ENCODE measurements at regions not wholly inside any gene's neighbourhood (a gene's known extent, or its start where the extent isn't known, plus 50 kb on each side); places are given as distances from the start of the nearest gene placed in this dataset.

GRCh38 chr10:126851414-126852108 is 53.7 kb upstream of the DOCK1 start:
- TF ChIP-seq, protein P1, sequence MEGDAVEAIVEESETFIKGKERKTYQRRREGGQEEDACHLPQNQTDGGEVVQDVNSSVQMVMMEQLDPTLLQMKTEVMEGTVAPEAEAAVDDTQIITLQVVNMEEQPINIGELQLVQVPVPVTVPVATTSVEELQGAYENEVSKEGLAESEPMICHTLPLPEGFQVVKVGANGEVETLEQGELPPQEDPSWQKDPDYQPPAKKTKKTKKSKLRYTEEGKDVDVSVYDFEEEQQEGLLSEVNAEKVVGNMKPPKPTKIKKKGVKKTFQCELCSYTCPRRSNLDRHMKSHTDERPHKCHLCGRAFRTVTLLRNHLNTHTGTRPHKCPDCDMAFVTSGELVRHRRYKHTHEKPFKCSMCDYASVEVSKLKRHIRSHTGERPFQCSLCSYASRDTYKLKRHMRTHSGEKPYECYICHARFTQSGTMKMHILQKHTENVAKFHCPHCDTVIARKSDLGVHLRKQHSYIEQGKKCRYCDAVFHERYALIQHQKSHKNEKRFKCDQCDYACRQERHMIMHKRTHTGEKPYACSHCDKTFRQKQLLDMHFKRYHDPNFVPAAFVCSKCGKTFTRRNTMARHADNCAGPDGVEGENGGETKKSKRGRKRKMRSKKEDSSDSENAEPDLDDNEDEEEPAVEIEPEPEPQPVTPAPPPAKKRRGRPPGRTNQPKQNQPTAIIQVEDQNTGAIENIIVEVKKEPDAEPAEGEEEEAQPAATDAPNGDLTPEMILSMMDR (IDR thresholded peaks at IDR 0.05), result no peak
- TF ChIP-seq POLR2AphosphoS5 (IDR thresholded peaks at IDR 0.05) (no peak), POLR2A (IDR thresholded peaks at IDR 0.05) (no peak), EP300 (IDR thresholded peaks at IDR 0.05) (no peak)
- 76 to 91% (median 88%) methylated on average over 7 of the region's 7 CpGs for WGBS, 5 donors
- H3K36me3 ChIP-seq, result no peaks in the 10 kb centered on the region
- H3K27ac ChIP-seq, result no peak overlapping the region
- peaks cover 0 to 1% (median under 1%) of the 10 kb centered on the region in 4 donors for H3K9me3 ChIP-seq
- H3K4me3 ChIP-seq, result no peak overlapping the region
- intact Hi-C loops (cut with DNase I; ENCODE audit: low total_unique reads), result no loop called here
- H3K4me1 ChIP-seq, result no peaks in the 10 kb centered on the region
- DNase-seq, result peak in 1 of 2 donors; percentile 36
- no peaks in the 10 kb centered on the region for H3K27me3 ChIP-seq

DNA sequence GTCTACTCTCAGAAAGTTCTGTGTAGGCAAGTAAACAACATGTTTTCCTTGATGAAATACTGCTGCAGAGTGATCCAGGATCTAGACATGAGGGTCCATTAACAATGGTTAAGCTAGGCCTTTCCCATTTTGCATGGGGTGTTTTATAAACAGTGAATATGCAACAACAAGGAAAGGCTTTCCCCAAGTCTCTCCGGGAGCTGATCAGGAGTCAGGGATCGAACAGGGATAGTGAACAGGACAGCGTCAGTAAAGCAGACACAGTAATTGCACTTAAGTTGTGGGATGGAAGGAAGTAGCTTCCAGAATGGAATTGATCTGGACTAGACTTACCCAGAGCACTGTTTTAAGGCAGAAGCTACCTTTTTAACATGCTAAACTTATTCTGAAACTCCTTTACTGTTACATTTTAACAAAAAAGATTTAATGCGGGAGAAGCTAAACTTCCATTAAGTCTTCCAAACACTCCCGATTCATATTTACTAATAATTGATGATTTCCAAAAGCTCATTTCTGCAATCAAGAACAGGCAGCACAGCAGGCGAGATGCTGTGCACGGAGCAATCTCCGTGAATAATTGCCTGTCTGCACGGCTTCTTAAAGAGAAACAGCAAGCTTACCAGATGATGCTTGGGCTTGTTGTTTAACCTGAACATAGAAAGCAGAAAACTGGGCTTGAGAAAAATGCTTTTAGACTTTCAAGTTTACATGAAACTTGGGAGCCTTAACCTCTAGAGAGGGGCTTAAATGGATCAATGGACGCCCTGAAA is 50.3 kb upstream of the DOCK1 start:
- intact Hi-C loops (cut with DNase I; ENCODE audit: low total_unique reads), result no loop called here
- Histone ChIP-seq H3K4me1 (no peaks in the 10 kb centered on the region), H3K36me3 (no peaks in the 10 kb centered on the region), H3K9me3 (peaks cover 0 to 10% (median 9%) of the 10 kb centered on the region in 4 donors), H3K4me3 (no peak overlapping the region), H3K27ac (no peak overlapping the region), H3K27me3 (no peaks in the 10 kb centered on the region)
- WGBS, 5 donors, result 46 to 79% (median 73%) methylated on average over 9 to 10 of the region's 10 CpGs
- TF ChIP-seq POLR2AphosphoS5 (IDR thresholded peaks at IDR 0.05) (no peak), POLR2A (IDR thresholded peaks at IDR 0.05) (no peak), EP300 (IDR thresholded peaks at IDR 0.05) (no peak)
- TF ChIP-seq, protein P1 (IDR thresholded peaks at IDR 0.05), result no peak
- DNase-seq, result no peak

Small RNA genes in the stretch of these regions (small RNA-seq; reads per million reads assigned to genes)
- 0 reads per million in 4 donors for gene RF00271
